ENCODE measurements at regions not wholly inside any gene's neighbourhood (a gene's known extent, or its start where the extent isn't known, plus 50 kb on each side); places are given as distances from the start of the nearest gene placed in this dataset.

- TF ChIP-seq CTCF (IDR thresholded peaks at IDR 0.05; ENCODE audit: insufficient read depth, low read length, poor library complexity, severe bottlenecking), result no peak
- no peaks in the 10 kb centered on the region for H3K36me3 ChIP-seq (ENCODE audit: control insufficient read depth, insufficient read depth, low read length)
- no peak for DNase-seq (ENCODE audit: extremely low read depth, insufficient read length)
Observed at GRCh38 chr5:135211083-135211790, 177.2 kb upstream of the PITX1 start.

GRCh38 chr5:135210286-135211055, 176.4 kb upstream of the PITX1 start:
- no peak overlapping the region for H3K4me3 ChIP-seq (replicated peaks; ENCODE audit: low read depth, low read length)
- TF ChIP-seq CTCF (IDR thresholded peaks at IDR 0.05; ENCODE audit: insufficient read depth, low read length, poor library complexity, severe bottlenecking), result no peak
- H3K27me3 ChIP-seq (replicated peaks; ENCODE audit: control insufficient read depth, insufficient read depth, low read length), result peaks cover 1% of the 10 kb centered on the region
- H3K36me3 ChIP-seq (ENCODE audit: control insufficient read depth, insufficient read depth, low read length), result no peaks in the 10 kb centered on the region
- no peak for DNase-seq (ENCODE audit: extremely low read depth, insufficient read length)

More at GRCh38 chr5:135211083-135211790, 177.2 kb upstream of the PITX1 start:
- no peak overlapping the region for H3K4me3 ChIP-seq (replicated peaks; ENCODE audit: low read depth, low read length)
- H3K27me3 ChIP-seq (replicated peaks; ENCODE audit: control insufficient read depth, insufficient read depth, low read length), result peaks cover 1% of the 10 kb centered on the region

GRCh38 chr5:135208903-135209721, 175.1 kb upstream of the PITX1 start:
- Histone ChIP-seq H3K36me3 (ENCODE audit: control insufficient read depth, insufficient read depth, low read length) (no peaks in the 10 kb centered on the region), H3K4me3 (replicated peaks; ENCODE audit: low read depth, low read length) (no peak overlapping the region), H3K27me3 (replicated peaks; ENCODE audit: control insufficient read depth, insufficient read depth, low read length) (peaks cover 1% of the 10 kb centered on the region)
- DNase-seq (ENCODE audit: extremely low read depth, insufficient read length), result no peak
- no peak for TF ChIP-seq CTCF (IDR thresholded peaks at IDR 0.05; ENCODE audit: insufficient read depth, low read length, poor library complexity, severe bottlenecking)

GRCh38 chr5:135208555-135208902, 174.5 kb upstream of the PITX1 start:
- no peaks in the 10 kb centered on the region for H3K36me3 ChIP-seq (ENCODE audit: control insufficient read depth, insufficient read depth, low read length)
- H3K27me3 ChIP-seq (replicated peaks; ENCODE audit: control insufficient read depth, insufficient read depth, low read length), result peaks cover 1% of the 10 kb centered on the region
- TF ChIP-seq CTCF (IDR thresholded peaks at IDR 0.05; ENCODE audit: insufficient read depth, low read length, poor library complexity, severe bottlenecking), result no peak
- no peak overlapping the region for H3K4me3 ChIP-seq (replicated peaks; ENCODE audit: low read depth, low read length)
- no peak for DNase-seq (ENCODE audit: extremely low read depth, insufficient read length)

- Histone ChIP-seq H3K36me3 (ENCODE audit: control insufficient read depth, insufficient read depth, low read length) (no peaks in the 10 kb centered on the region), H3K4me3 (replicated peaks; ENCODE audit: low read depth, low read length) (no peak overlapping the region), H3K27me3 (replicated peaks; ENCODE audit: control insufficient read depth, insufficient read depth, low read length) (peaks cover 1% of the 10 kb centered on the region)
- no peak for TF ChIP-seq CTCF (IDR thresholded peaks at IDR 0.05; ENCODE audit: insufficient read depth, low read length, poor library complexity, severe bottlenecking)
- DNase-seq (ENCODE audit: extremely low read depth, insufficient read length), result no peak
Observed at GRCh38 chr5:135207866-135208265, 173.8 kb upstream of the PITX1 start.

All from GM06990 (cell line).